ENCODE measurements at regions not wholly inside any gene's neighbourhood (a gene's known extent, or its start where the extent isn't known, plus 50 kb on each side); places are given as distances from the start of the nearest gene placed in this dataset.

DNA sequence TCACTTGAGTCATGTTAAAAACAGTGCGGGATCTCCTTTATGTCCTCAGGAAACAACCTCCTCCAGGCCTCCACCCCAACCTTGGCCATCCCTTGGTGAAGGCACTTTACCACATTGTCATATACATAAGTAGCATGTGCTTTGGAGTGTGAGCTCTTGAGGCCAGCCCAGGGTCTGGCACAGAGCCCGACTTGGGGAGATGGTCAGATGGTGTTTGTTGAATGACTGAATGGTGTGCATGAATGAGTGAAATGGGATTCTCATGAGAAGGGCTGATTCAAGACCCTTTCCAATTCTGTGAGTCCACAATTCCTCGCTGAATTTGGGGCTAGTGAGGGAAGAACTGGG is 52.9 kb upstream of the DLK1 start:
- no peak for DNase-seq (ENCODE audit: low read depth in 2 of 2)

DNA sequence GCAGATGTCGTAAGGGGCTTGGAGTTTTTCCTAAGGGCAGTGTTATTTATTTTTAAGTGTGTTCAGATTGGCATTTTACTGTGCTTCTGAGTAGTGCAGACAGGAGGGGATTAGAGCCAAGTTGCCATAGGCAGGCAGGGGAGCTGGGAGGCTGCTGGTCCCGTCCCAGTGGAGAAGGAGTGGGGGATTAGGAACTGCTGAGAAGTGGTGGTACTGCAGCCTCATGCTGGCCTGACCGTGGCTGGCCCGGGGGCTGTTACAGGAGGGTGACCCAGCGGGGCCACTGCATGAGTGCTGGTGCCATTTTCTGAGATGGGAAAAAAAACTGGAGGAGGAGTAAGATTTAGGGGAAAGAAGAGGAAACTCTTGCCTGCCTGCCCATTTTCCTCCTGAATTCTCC is 52.3 kb upstream of the DLK1 start:
- no peak for DNase-seq (ENCODE audit: low read depth in 2 of 2)

DNA sequence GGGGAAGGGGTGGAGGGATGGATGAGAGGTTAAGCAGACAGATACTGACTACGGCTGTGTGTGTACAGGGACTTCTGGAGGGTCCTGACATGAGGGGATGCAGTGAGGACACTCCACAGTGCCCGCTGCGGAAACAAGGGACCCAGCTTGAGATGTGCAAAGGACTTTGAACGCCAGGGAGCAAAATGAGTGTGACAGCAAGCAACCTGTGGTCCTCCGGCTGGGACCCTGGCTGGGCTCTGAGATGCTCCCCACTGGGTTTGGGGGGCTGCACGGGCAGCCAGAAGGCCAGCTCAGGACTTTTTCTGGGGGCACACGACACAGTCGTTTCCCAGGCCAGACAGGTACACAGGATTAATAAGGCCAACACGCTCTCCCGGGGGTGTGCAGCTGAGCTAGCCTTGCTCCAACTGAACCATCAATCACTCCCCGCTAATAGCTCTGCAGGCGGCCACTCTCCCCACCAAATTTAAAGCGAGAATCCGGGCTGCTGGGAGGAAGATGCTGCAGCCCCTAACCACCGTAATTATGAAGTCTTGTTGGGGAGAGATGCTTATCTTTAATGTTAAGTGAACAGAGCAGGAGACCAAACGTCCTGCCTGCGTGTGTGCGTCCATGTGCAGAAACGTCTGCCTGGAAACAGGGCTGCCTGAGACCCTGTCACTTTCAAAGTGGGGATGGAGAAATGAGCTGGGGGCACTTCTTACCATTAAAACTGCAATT is 51.6 kb upstream of the DLK1 start:
- DNase-seq (ENCODE audit: low read depth in 2 of 2): no peak

DNA sequence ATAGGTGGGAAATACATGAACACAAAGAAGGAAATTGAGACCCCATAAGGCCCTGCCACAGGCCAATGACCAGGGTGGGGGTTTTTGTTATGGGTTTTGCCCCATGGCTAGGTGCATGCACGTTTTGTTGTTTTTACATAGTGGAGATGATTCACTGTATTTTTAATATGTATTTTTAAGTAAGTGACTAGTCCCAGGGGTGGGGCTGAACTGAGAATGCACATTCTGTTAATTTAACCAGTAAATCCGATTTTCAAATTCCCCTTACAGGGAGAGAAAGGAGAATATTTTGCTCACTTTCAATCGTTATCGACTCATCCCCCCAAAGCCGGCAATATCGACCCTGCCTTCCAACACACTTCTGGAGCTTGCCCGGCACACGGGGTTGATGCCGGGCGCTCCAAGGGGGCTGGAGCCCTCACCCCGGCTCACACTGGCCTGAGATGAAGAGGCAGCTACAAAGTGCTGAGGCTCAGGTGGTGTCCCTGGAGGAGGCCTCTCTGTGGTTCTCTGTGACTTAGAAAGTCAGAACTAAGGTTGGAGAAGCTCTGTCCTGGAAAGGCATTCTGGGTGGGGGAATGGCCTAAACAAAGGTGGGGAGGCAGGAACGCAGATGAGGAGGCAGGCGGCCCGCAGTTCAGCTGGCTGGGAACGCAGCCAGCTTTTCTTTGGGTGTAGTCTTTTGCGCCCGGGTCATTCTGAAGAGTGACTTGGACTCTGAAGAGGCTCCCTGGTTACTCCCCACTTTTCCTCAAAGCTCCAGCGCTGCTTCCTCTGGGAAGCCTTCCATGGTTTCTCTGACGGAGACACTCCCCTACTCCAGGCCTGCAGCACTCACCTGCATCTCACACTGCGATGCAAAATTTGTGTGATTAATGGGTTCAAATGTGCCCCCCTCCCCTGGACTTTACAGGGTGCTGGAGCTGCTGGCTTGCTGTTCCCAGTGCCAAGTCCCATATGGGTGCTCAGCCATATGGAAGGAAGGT is 50.7 kb upstream of the DLK1 start:
- no peak for DNase-seq (ENCODE audit: low read depth in 2 of 2)
